HG02938 (cell line): ENCODE measurements at regions not wholly inside any gene's neighbourhood (a gene's known extent, or its start where the extent isn't known, plus 50 kb on each side); places are given as distances from the start of the nearest gene placed in this dataset.
"Not testable (repeated sequence)": the region's sequence is repeated elsewhere in the genome, so short reads cannot be mapped to it uniquely, and the experiment has no call there.

ENCODE experiments used
- ATAC-seq: cut with Tn5 transposase; IDR thresholded peaks from one replicate; pipeline ENCODE4 v1.9.1; 2021; ENCODE audit warnings: mild to moderate bottlenecking, moderate library complexity; ENCODE audit not compliant: unreplicated experiment

GRCh38 chr1:218494449-218494852 lies 149.3 kb downstream of the TGFB2 start:
- ATAC-seq: no peak

GRCh38 chr1:218495931-218496330 lies 150.8 kb downstream of the TGFB2 start:
- no peak for ATAC-seq

- ATAC-seq: no peak
Observed at GRCh38 chr1:218496561-218496960, 151.4 kb downstream of the TGFB2 start.

GRCh38 chr1:218498056-218498938 lies 153.2 kb downstream of the TGFB2 start:
- ATAC-seq: no peak

- ATAC-seq: no peak
Observed at GRCh38 chr1:218499011-218499691, 154.0 kb downstream of the TGFB2 start.

GRCh38 chr1:218499911-218500310 lies 154.8 kb downstream of the TGFB2 start:
- no peak for ATAC-seq

GRCh38 chr1:218501161-218501560 lies 156.0 kb downstream of the TGFB2 start:
- no peak for ATAC-seq

GRCh38 chr1:218502383-218502782 lies 157.2 kb downstream of the TGFB2 start:
- ATAC-seq: no peak

GRCh38 chr1:218503102-218503501 lies 158.0 kb downstream of the TGFB2 start:
- ATAC-seq: no peak

GRCh38 chr1:218507355-218508002 lies 162.3 kb downstream of the TGFB2 start:
- ATAC-seq: no peak

- no peak for ATAC-seq
Observed at GRCh38 chr1:218510153-218510772, 165.1 kb downstream of the TGFB2 start.

- ATAC-seq: no peak
Observed at GRCh38 chr1:218513328-218513727, 168.2 kb downstream of the TGFB2 start.

GRCh38 chr1:218514689-218515088 lies 169.6 kb downstream of the TGFB2 start:
- ATAC-seq: no peak

GRCh38 chr1:218516526-218516925 lies 171.4 kb downstream of the TGFB2 start:
- ATAC-seq: no peak

- no peak for ATAC-seq
Observed at GRCh38 chr1:218517459-218517858, 172.3 kb downstream of the TGFB2 start.

GRCh38 chr1:218518216-218518740 lies 173.1 kb downstream of the TGFB2 start:
- ATAC-seq: no peak

GRCh38 chr1:218520646-218521045 lies 175.5 kb downstream of the TGFB2 start:
- not testable (repeated sequence) for ATAC-seq

- no peak for ATAC-seq
Observed at GRCh38 chr1:218521414-218522169, 176.5 kb downstream of the TGFB2 start.

- no peak for ATAC-seq
Observed at GRCh38 chr1:218524526-218524925, 179.4 kb downstream of the TGFB2 start.

- ATAC-seq: no peak
Observed at GRCh38 chr1:218525031-218525430, 179.9 kb downstream of the TGFB2 start.
